GM12891 (cell line): ENCODE measurements at regions not wholly inside any gene's neighbourhood (a gene's known extent, or its start where the extent isn't known, plus 50 kb on each side); places are given as distances from the start of the nearest gene placed in this dataset.

ENCODE experiments used
- DNase-seq: peaks from one replicate; pipeline ENCODE4 v3.0.0; 2011; ENCODE audit warnings: low spot score; ENCODE audit not compliant: insufficient read length
- FAIRE-seq: peaks from 2 replicates; lab custom pipeline; 2011; peaks lifted over from hg19 to GRCh38; lab: Jason Lieb, UNC
- PAX5 ChIP-seq: IDR thresholded peaks from 2 replicates; pipeline ENCODE4 v1.6.1; 2011; ENCODE audit warnings: low read length, moderate library complexity, mild to moderate bottlenecking; ENCODE audit not compliant: insufficient read depth, severe bottlenecking
- POLR2A ChIP-seq: IDR thresholded peaks from 2 replicates; pipeline ENCODE4 v1.6.1; 2011; ENCODE audit warnings: low read depth, low read length, control low read depth
- POLR2AphosphoS5 ChIP-seq: IDR thresholded peaks from 2 replicates; pipeline ENCODE4 v1.6.1; 2011; ENCODE audit warnings: low read depth, low read length, control low read depth
- POU2F2 ChIP-seq: IDR thresholded peaks from 2 replicates; pipeline ENCODE4 v1.6.1; 2011; ENCODE audit warnings: low read depth, mild to moderate bottlenecking, control low read depth, low read length, moderate library complexity
- SPI1 ChIP-seq: IDR thresholded peaks from 2 replicates; pipeline ENCODE4 v1.6.1; 2011; ENCODE audit warnings: low read depth, low read length, control low read depth
- TAF1 ChIP-seq: IDR thresholded peaks from 2 replicates; pipeline ENCODE4 v1.6.1; 2011; ENCODE audit warnings: low read depth, low read length, control low read depth

GRCh38 chr4:59945716-59946115, 1254.4 kb upstream of the ADGRL3 start:
- no peak for TF ChIP-seq POU2F2
- TF ChIP-seq SPI1 = no peak
- TF ChIP-seq POLR2A = no peak
- no peak for TF ChIP-seq POLR2AphosphoS5
- no peak for TF ChIP-seq PAX5
- TF ChIP-seq TAF1 = no peak
- FAIRE-seq = no peak
- no peak for DNase-seq

- no peak for DNase-seq
- FAIRE-seq = no peak
- TF ChIP-seq POU2F2 (no peak), TAF1 (no peak), PAX5 (no peak), POLR2AphosphoS5 (no peak), SPI1 (no peak), POLR2A (no peak)
These were observed 1243.8 kb upstream of the ADGRL3 start for GRCh38 chr4:59956366-59956765.

GRCh38 chr4:59960143-59960542, 1240.0 kb upstream of the ADGRL3 start:
- DNase-seq (no peak), FAIRE-seq (no peak)
- no peak for TF ChIP-seq POU2F2
- TF ChIP-seq POLR2A = no peak
- TF ChIP-seq POLR2AphosphoS5 = no peak
- no peak for TF ChIP-seq TAF1
- TF ChIP-seq PAX5 = no peak
- TF ChIP-seq SPI1 = no peak

- DNase-seq (no peak), FAIRE-seq (no peak)
- no peak for TF ChIP-seq TAF1
- TF ChIP-seq SPI1 = no peak
- TF ChIP-seq PAX5 = no peak
- no peak for TF ChIP-seq POU2F2
- no peak for TF ChIP-seq POLR2AphosphoS5
- TF ChIP-seq POLR2A = no peak
These were observed 1233.4 kb upstream of the ADGRL3 start for GRCh38 chr4:59966758-59967157.

GRCh38 chr4:59968796-59969195, 1231.3 kb upstream of the ADGRL3 start:
- no peak for FAIRE-seq
- TF ChIP-seq SPI1 (no peak), POLR2A (no peak), TAF1 (no peak), PAX5 (no peak), POU2F2 (no peak), POLR2AphosphoS5 (no peak)

GRCh38 chr4:59969909-59970308, 1230.2 kb upstream of the ADGRL3 start:
- TF ChIP-seq POLR2A (no peak), TAF1 (no peak), SPI1 (no peak), PAX5 (no peak), POU2F2 (no peak), POLR2AphosphoS5 (no peak)
- FAIRE-seq = no peak
- no peak for DNase-seq

More at GRCh38 chr4:59968796-59969195, 1231.3 kb upstream of the ADGRL3 start:
- DNase-seq = no peak

- TF ChIP-seq POLR2A (no peak), PAX5 (no peak), POLR2AphosphoS5 (no peak), POU2F2 (no peak), TAF1 (no peak), SPI1 (no peak)
- FAIRE-seq = no peak
- DNase-seq = no peak
These were observed 1228.2 kb upstream of the ADGRL3 start for GRCh38 chr4:59971952-59972351.

GRCh38 chr4:59973492-59973891, 1226.6 kb upstream of the ADGRL3 start:
- TF ChIP-seq PAX5 (no peak), POLR2AphosphoS5 (no peak), SPI1 (no peak), POLR2A (no peak), TAF1 (no peak), POU2F2 (no peak)
- no peak for DNase-seq
- no peak for FAIRE-seq

- no peak for TF ChIP-seq POLR2A
- no peak for TF ChIP-seq POU2F2
- no peak for TF ChIP-seq POLR2AphosphoS5
- TF ChIP-seq PAX5 = no peak
- TF ChIP-seq SPI1 = no peak
- no peak for TF ChIP-seq TAF1
- DNase-seq = no peak
- FAIRE-seq = no peak
These were observed 1221.1 kb upstream of the ADGRL3 start for GRCh38 chr4:59979061-59979460.

GRCh38 chr4:59983852-59984251, 1216.3 kb upstream of the ADGRL3 start:
- TF ChIP-seq POLR2AphosphoS5 (no peak), TAF1 (no peak), PAX5 (no peak), POU2F2 (no peak), POLR2A (no peak), SPI1 (no peak)
- FAIRE-seq = no peak
- no peak for DNase-seq
